K562 (cell line): ENCODE measurements at regions not wholly inside any gene's neighbourhood (a gene's known extent, or its start where the extent isn't known, plus 50 kb on each side); places are given as distances from the start of the nearest gene placed in this dataset.

Experiments
- CCNT2 ChIP-seq: IDR thresholded peaks from 2 replicates; pipeline ENCODE4 v1.6.1; 2011; ENCODE audit warnings: borderline replicate concordance, low read depth, mild to moderate bottlenecking, moderate library complexity, mixed read lengths, low read length; ENCODE audit not compliant: insufficient read length; ENCODE audit errors: extremely low read depth
- PTRF ChIP-seq: fragments of 450-650 bp; IDR thresholded peaks from 2 replicates; pipeline ENCODE4 v1.6.1; 2016; ENCODE audit warnings: mild to moderate bottlenecking, missing genetic modification characterization, missing compliant biosample characterization
- RAD21 ChIP-seq, 2 experiments: fragments of 250-450 bp in 1 of 2; fragments of 450-650 bp in 1 of 2; sonication (Bioruptor Pico) in 1 of 2; formaldehyde crosslinking in 1 of 2; IDR thresholded peaks in 1 of 2; conservative IDR thresholded peaks in 1 of 2; 2 replicates each; pipeline versions ENCODE4 v1.4.0 to v1.8.0; 2020 to 2022; ENCODE audit warnings: mild to moderate bottlenecking in 2 of 2, moderate library complexity in 1 of 2
- RCOR1 ChIP-seq, 2 experiments: IDR thresholded peaks; 2 replicates each; pipeline ENCODE4 v1.6.1; 2012; ENCODE audit warnings: low read depth in 2 of 2, low read length in 2 of 2, borderline replicate concordance in 1 of 2, improper control_type of control experiment in 1 of 2
- SP2 ChIP-seq: IDR thresholded peaks from 2 replicates; pipeline ENCODE4 v1.6.1; 2011; ENCODE audit warnings: mild to moderate bottlenecking, low read depth, low read length, moderate library complexity; ENCODE audit not compliant: poor library complexity, severe bottlenecking; ENCODE audit errors: extremely low read depth
- TOE1 ChIP-seq, 2 experiments: fragments of 450-650 bp in 1 of 2; sonication (generic) in 1 of 2; formaldehyde crosslinking in 1 of 2; IDR thresholded peaks; 2 replicates each; pipeline versions ENCODE4 v1.7.1 to v1.8.0; 2016 to 2022; ENCODE audit warnings: borderline replicate concordance in 2 of 2, mild to moderate bottlenecking in 2 of 2, antibody characterized with exemption in 1 of 2, inconsistent platforms in 1 of 2, low read depth in 1 of 2, missing genetic modification reagents in 1 of 2, moderate library complexity in 1 of 2
- YBX1 ChIP-seq: fragments of 450-650 bp; IDR thresholded peaks from 2 replicates; pipeline ENCODE4 v1.7.1; 2016; ENCODE audit warnings: mild to moderate bottlenecking
- ZNF165 ChIP-seq: fragments of 250-450 bp; sonication (Bioruptor Pico); IDR thresholded peaks from 2 replicates; pipeline ENCODE4 v1.4.0; 2020; ENCODE audit warnings: borderline replicate concordance
- TF ChIP-seq, protein P1 (sequence below), 2 experiments: fragments of 150-350 bp in 1 of 2; IDR thresholded peaks; 2 replicates each; pipeline ENCODE4 v1.6.1; 2012 to 2016; ENCODE audit warnings: low read depth in 2 of 2, low read length in 2 of 2, mild to moderate bottlenecking in 1 of 2, moderate library complexity in 1 of 2
- TF ChIP-seq, protein P2 (sequence below): fragments of 250-450 bp; sonication (Bioruptor Pico); IDR thresholded peaks from 2 replicates; pipeline ENCODE4 v1.8.0; 2021; ENCODE audit warnings: moderate library complexity, mild to moderate bottlenecking, inconsistent platforms
- TF ChIP-seq, protein P3 (sequence below): fragments of 450-650 bp; IDR thresholded peaks from 2 replicates; pipeline ENCODE4 v1.6.1; 2016; ENCODE audit warnings: low read depth, mild to moderate bottlenecking, moderate library complexity
- TF ChIP-seq, protein P4 (sequence below): fragments of 450-650 bp; IDR thresholded peaks from 2 replicates; pipeline ENCODE4 v1.6.1; 2016; ENCODE audit warnings: mild to moderate bottlenecking
- TF ChIP-seq, protein P5 (sequence below): sonication (generic); formaldehyde crosslinking; IDR thresholded peaks from 2 replicates; pipeline ENCODE4 v1.4.0; 2020; ENCODE audit warnings: mild to moderate bottlenecking, missing genetic modification reagents
- TF ChIP-seq, protein P6 (sequence below): fragments of 450-650 bp; IDR thresholded peaks from 2 replicates; pipeline ENCODE4 v1.6.1; 2016; ENCODE audit warnings: missing biosample characterization, missing genetic modification characterization
- TF ChIP-seq, protein P7 (sequence below): fragments of 450-650 bp; formaldehyde crosslinking; IDR thresholded peaks from 2 replicates; pipeline ENCODE4 v1.4.0; 2020; ENCODE audit warnings: mild to moderate bottlenecking

DNA sequence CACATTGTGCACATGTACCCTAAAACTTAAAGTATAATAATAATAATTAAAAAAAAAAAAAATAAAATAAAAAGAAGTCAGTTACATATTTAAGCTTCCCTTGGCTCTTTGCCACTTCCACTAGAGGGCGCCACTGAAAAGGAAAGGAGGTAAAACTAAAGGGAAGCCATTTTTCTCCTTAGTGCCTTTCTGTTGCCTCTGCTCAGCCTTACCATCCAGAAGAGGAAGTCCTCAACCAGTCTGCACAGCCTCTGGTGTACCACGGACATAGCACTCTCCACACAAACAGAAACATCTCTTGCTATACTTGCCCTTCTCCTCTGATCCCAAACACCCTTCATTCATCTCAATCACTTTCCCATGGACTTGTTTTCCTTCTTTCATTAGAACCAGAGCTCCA, 169.0 kb upstream of the EEA1 start (continued):
- TF ChIP-seq RAD21 (CRISPR knock-in tag; conservative IDR thresholded peaks at IDR 0.05 in 1 of 2, IDR thresholded peaks at IDR 0.05 in 1 of 2): peak; percentile 29 to 73; a peak in 3 of 4 replicates
- no peak for TF ChIP-seq CCNT2
- TF ChIP-seq TOE1 (IDR thresholded peaks at IDR 0.05; ENCODE audit: borderline replicate concordance): 0 out of 2 replicates have a peak, but pooled peaks have one; percentile 29
- no peak for TF ChIP-seq TOE1 (CRISPR knock-in tag; IDR thresholded peaks at IDR 0.05; ENCODE audit: borderline replicate concordance, low read depth)
- TF ChIP-seq, protein P1, sequence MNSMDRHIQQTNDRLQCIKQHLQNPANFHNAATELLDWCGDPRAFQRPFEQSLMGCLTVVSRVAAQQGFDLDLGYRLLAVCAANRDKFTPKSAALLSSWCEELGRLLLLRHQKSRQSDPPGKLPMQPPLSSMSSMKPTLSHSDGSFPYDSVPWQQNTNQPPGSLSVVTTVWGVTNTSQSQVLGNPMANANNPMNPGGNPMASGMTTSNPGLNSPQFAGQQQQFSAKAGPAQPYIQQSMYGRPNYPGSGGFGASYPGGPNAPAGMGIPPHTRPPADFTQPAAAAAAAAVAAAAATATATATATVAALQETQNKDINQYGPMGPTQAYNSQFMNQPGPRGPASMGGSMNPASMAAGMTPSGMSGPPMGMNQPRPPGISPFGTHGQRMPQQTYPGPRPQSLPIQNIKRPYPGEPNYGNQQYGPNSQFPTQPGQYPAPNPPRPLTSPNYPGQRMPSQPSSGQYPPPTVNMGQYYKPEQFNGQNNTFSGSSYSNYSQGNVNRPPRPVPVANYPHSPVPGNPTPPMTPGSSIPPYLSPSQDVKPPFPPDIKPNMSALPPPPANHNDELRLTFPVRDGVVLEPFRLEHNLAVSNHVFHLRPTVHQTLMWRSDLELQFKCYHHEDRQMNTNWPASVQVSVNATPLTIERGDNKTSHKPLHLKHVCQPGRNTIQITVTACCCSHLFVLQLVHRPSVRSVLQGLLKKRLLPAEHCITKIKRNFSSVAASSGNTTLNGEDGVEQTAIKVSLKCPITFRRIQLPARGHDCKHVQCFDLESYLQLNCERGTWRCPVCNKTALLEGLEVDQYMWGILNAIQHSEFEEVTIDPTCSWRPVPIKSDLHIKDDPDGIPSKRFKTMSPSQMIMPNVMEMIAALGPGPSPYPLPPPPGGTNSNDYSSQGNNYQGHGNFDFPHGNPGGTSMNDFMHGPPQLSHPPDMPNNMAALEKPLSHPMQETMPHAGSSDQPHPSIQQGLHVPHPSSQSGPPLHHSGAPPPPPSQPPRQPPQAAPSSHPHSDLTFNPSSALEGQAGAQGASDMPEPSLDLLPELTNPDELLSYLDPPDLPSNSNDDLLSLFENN (IDR thresholded peaks at IDR 0.05; ENCODE audit: low read depth in 2 of 2, low read length in 2 of 2): no peak
- TF ChIP-seq, protein P2, sequence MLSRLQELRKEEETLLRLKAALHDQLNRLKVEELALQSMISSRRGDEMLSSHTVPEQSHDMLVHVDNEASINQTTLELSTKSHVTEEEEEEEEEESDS (CRISPR knock-in tag): no peak
- TF ChIP-seq, protein P3, sequence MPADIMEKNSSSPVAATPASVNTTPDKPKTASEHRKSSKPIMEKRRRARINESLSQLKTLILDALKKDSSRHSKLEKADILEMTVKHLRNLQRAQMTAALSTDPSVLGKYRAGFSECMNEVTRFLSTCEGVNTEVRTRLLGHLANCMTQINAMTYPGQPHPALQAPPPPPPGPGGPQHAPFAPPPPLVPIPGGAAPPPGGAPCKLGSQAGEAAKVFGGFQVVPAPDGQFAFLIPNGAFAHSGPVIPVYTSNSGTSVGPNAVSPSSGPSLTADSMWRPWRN: no peak
- TF ChIP-seq, protein P4, sequence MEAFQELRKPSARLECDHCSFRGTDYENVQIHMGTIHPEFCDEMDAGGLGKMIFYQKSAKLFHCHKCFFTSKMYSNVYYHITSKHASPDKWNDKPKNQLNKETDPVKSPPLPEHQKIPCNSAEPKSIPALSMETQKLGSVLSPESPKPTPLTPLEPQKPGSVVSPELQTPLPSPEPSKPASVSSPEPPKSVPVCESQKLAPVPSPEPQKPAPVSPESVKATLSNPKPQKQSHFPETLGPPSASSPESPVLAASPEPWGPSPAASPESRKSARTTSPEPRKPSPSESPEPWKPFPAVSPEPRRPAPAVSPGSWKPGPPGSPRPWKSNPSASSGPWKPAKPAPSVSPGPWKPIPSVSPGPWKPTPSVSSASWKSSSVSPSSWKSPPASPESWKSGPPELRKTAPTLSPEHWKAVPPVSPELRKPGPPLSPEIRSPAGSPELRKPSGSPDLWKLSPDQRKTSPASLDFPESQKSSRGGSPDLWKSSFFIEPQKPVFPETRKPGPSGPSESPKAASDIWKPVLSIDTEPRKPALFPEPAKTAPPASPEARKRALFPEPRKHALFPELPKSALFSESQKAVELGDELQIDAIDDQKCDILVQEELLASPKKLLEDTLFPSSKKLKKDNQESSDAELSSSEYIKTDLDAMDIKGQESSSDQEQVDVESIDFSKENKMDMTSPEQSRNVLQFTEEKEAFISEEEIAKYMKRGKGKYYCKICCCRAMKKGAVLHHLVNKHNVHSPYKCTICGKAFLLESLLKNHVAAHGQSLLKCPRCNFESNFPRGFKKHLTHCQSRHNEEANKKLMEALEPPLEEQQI: no peak
- no peak for TF ChIP-seq ZNF165
- TF ChIP-seq, protein P5, sequence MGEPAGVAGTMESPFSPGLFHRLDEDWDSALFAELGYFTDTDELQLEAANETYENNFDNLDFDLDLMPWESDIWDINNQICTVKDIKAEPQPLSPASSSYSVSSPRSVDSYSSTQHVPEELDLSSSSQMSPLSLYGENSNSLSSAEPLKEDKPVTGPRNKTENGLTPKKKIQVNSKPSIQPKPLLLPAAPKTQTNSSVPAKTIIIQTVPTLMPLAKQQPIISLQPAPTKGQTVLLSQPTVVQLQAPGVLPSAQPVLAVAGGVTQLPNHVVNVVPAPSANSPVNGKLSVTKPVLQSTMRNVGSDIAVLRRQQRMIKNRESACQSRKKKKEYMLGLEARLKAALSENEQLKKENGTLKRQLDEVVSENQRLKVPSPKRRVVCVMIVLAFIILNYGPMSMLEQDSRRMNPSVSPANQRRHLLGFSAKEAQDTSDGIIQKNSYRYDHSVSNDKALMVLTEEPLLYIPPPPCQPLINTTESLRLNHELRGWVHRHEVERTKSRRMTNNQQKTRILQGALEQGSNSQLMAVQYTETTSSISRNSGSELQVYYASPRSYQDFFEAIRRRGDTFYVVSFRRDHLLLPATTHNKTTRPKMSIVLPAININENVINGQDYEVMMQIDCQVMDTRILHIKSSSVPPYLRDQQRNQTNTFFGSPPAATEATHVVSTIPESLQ (CRISPR knock-in tag): no peak
- 0 out of 2 replicates have a peak, but pooled peaks have one; percentile 62 for TF ChIP-seq PTRF
- TF ChIP-seq, protein P6, sequence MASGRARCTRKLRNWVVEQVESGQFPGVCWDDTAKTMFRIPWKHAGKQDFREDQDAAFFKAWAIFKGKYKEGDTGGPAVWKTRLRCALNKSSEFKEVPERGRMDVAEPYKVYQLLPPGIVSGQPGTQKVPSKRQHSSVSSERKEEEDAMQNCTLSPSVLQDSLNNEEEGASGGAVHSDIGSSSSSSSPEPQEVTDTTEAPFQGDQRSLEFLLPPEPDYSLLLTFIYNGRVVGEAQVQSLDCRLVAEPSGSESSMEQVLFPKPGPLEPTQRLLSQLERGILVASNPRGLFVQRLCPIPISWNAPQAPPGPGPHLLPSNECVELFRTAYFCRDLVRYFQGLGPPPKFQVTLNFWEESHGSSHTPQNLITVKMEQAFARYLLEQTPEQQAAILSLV (tag): peak; percentile 57
- no peak for TF ChIP-seq SP2
- TF ChIP-seq YBX1: no peak
- TF ChIP-seq RCOR1 (IDR thresholded peaks at IDR 0.05; ENCODE audit: borderline replicate concordance in 1 of 2, low read depth in 2 of 2, low read length in 2 of 2): 0 out of 4 replicates have a peak, but pooled peaks of 1 of the 2 experiments have one; percentile 26
- TF ChIP-seq, protein P7, sequence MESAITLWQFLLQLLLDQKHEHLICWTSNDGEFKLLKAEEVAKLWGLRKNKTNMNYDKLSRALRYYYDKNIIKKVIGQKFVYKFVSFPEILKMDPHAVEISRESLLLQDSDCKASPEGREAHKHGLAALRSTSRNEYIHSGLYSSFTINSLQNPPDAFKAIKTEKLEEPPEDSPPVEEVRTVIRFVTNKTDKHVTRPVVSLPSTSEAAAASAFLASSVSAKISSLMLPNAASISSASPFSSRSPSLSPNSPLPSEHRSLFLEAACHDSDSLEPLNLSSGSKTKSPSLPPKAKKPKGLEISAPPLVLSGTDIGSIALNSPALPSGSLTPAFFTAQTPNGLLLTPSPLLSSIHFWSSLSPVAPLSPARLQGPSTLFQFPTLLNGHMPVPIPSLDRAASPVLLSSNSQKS (CRISPR knock-in tag): no peak
